Neutrophil (primary cell): ENCODE measurements at regions not wholly inside any gene's neighbourhood (a gene's known extent, or its start where the extent isn't known, plus 50 kb on each side); places are given as distances from the start of the nearest gene placed in this dataset.

Experiments used
- H3K27ac ChIP-seq: fragments of 200-600 bp; sonication (generic); 2 replicates; pipeline ENCODE4 v1.5.1; 2016; ENCODE audit warnings: mild to moderate bottlenecking, moderate library complexity
- H3K27me3 ChIP-seq: fragments of 200-600 bp; sonication (generic); 2 replicates; pipeline ENCODE4 v1.6.0; 2016; ENCODE audit warnings: mild to moderate bottlenecking
- H3K36me3 ChIP-seq: fragments of 200-600 bp; sonication (generic); 2 replicates; pipeline ENCODE4 v1.5.1; 2017
- H3K4me1 ChIP-seq, 2 experiments: fragments of 200-600 bp in 1 of 2; sonication (generic) in 1 of 2; 1 replicate in 1 of 2; 2 replicates in 1 of 2; pipeline versions ENCODE4 v1.5.1 to v1.6.1; 2013 to 2016; ENCODE audit warnings: low read depth in 1 of 2, low read length in 1 of 2, mild to moderate bottlenecking in 1 of 2, moderate library complexity in 1 of 2; ENCODE audit not compliant: control insufficient read depth in 1 of 2, insufficient read depth in 1 of 2
- H3K4me3 ChIP-seq, 2 experiments: fragments of 200-600 bp in 1 of 2; sonication (generic) in 1 of 2; 1 replicate in 1 of 2; 2 replicates in 1 of 2; pipeline ENCODE4 v1.5.1; 2013 to 2016; ENCODE audit warnings: low read depth in 1 of 2, low read length in 1 of 2, mild to moderate bottlenecking in 1 of 2, moderate library complexity in 1 of 2
- H3K9me3 ChIP-seq: fragments of 200-600 bp; sonication (generic); 2 replicates; pipeline ENCODE4 v1.5.1; 2016
- CTCF ChIP-seq: fragments of 200-600 bp; sonication (generic); IDR thresholded peaks from 2 replicates; pipeline ENCODE4 v1.5.1; 2016; ENCODE audit warnings: antibody characterized with exemption

- H3K9me3 ChIP-seq = no peaks in the 10 kb centered on the region
- H3K27me3 ChIP-seq = no peaks in the 10 kb centered on the region
- H3K4me1 ChIP-seq = peaks cover 0 to 6% of the 10 kb centered on the region in 2 experiments
- no peak overlapping the region for H3K4me3 ChIP-seq
- no peak overlapping the region for H3K27ac ChIP-seq
- H3K36me3 ChIP-seq = no peaks in the 10 kb centered on the region
- TF ChIP-seq CTCF = no peak
These were observed 59.2 kb upstream of the TMEM164 start for GRCh38 chrX:109943740-109944092.

- Histone ChIP-seq H3K27ac (no peak overlapping the region), H3K4me3 (no peak overlapping the region), H3K36me3 (no peaks in the 10 kb centered on the region), H3K9me3 (no peaks in the 10 kb centered on the region), H3K27me3 (no peaks in the 10 kb centered on the region), H3K4me1 (peaks cover 0 to 27% of the 10 kb centered on the region in 2 experiments)
- no peak for TF ChIP-seq CTCF
These were observed 50.9 kb upstream of the TMEM164 start for GRCh38 chrX:109952050-109952449.

- TF ChIP-seq CTCF = no peak
- H3K4me3 ChIP-seq = no peak overlapping the region
These were observed 49.7 kb upstream of the TMEM164 start for GRCh38 chrX:109952985-109953905.

More at GRCh38 chrX:109952985-109953905, 49.7 kb upstream of the TMEM164 start:
- Histone ChIP-seq H3K27ac (peak overlapping the region; percentile 57), H3K36me3 (no peaks in the 10 kb centered on the region), H3K27me3 (no peaks in the 10 kb centered on the region), H3K9me3 (no peaks in the 10 kb centered on the region), H3K4me1 (peaks cover 0 to 38% of the 10 kb centered on the region in 2 experiments)
